Neural cell (in vitro differentiated cells): ENCODE measurements at regions not wholly inside any gene's neighbourhood (a gene's known extent, or its start where the extent isn't known, plus 50 kb on each side); places are given as distances from the start of the nearest gene placed in this dataset.

ENCODE experiments used
- H2AFZ ChIP-seq: fragments of 200-600, 300-800 bp; sonication (generic), shearing (Covaris generic); 2 replicates; pipeline ENCODE4 v1.6.0; 2014; ENCODE audit warnings: low read depth, mild to moderate bottlenecking, antibody characterized with exemption, low read length, moderate library complexity
- H3F3A ChIP-seq: fragments of 200-600 bp; shearing (Covaris generic); 2 replicates; pipeline ENCODE4 v1.6.1; 2016; ENCODE audit warnings: mild to moderate bottlenecking, moderate library complexity, mixed read lengths, antibody characterized with exemption, low read length; ENCODE audit not compliant: insufficient read depth, poor library complexity, severe bottlenecking
- H3K27ac ChIP-seq: fragments of 200-600, 300-800 bp; sonication (generic), shearing (Covaris generic); 2 replicates; pipeline ENCODE4 v1.5.1; 2014; ENCODE audit warnings: mild to moderate bottlenecking, low read length, moderate library complexity
- H3K27me3 ChIP-seq: fragments of 300-800, 200-600 bp; sonication (generic), shearing (Covaris generic); 2 replicates; pipeline ENCODE4 v1.6.0; 2014; ENCODE audit warnings: mild to moderate bottlenecking, low read depth, low read length, moderate library complexity; ENCODE audit not compliant: insufficient read depth
- H3K36me3 ChIP-seq: fragments of 300-800, 200-600 bp; sonication (generic), shearing (Covaris generic); 2 replicates; pipeline ENCODE4 v1.5.1; 2014; ENCODE audit warnings: mild to moderate bottlenecking, antibody characterized with exemption, low read length, moderate library complexity; ENCODE audit not compliant: insufficient read depth
- H3K4me2 ChIP-seq: fragments of 300-800, 200-600 bp; sonication (generic), shearing (Covaris generic); 2 replicates; pipeline ENCODE4 v1.6.0; 2014; ENCODE audit warnings: mild to moderate bottlenecking, low read length
- H3K4me3 ChIP-seq: fragments of 300-800, 200-600 bp; sonication (generic), shearing (Covaris generic); 2 replicates; pipeline ENCODE4 v1.5.1; 2014; ENCODE audit warnings: mild to moderate bottlenecking, low read length, moderate library complexity
- H3K79me2 ChIP-seq: fragments of 200-600 bp; shearing (Covaris generic); replicated peaks from 2 replicates; pipeline ENCODE4 v1.6.0; 2014; ENCODE audit warnings: mild to moderate bottlenecking, low read length, moderate library complexity; ENCODE audit not compliant: insufficient read depth
- H3K9ac ChIP-seq: fragments of 300-800, 200-600 bp; sonication (generic), shearing (Covaris generic); 2 replicates; pipeline ENCODE4 v1.6.1; 2016; ENCODE audit warnings: mild to moderate bottlenecking, low read length, mixed read lengths
- H3K9me2 ChIP-seq: fragments of 200-600 bp; shearing (Covaris generic); 2 replicates; pipeline ENCODE4 v1.6.1; 2016; ENCODE audit warnings: mild to moderate bottlenecking, low read length, mixed read lengths; ENCODE audit not compliant: insufficient read depth
- H3K9me3 ChIP-seq: fragments of 200-600, 300-800 bp; sonication (generic), shearing (Covaris generic); 2 replicates; pipeline ENCODE4 v1.6.1; 2016; ENCODE audit warnings: mild to moderate bottlenecking, mixed run types, low read length, moderate library complexity, mixed read lengths
- H4K20me1 ChIP-seq: fragments of 200-600 bp; shearing (Covaris generic); 2 replicates; pipeline ENCODE4 v1.6.1; 2016; ENCODE audit warnings: mild to moderate bottlenecking, mixed run types; ENCODE audit not compliant: insufficient read depth
- CTCF ChIP-seq: fragments of 450-650 bp; IDR thresholded peaks from 2 replicates; pipeline ENCODE4 v1.5.1; 2014; ENCODE audit warnings: antibody characterized with exemption, mild to moderate bottlenecking, moderate library complexity; ENCODE audit not compliant: poor library complexity, severe bottlenecking
- EP300 ChIP-seq: fragments of 450-650 bp; conservative IDR thresholded peaks from 2 replicates; pipeline ENCODE4 v1.6.1; 2014; ENCODE audit warnings: antibody characterized with exemption, mild to moderate bottlenecking, moderate library complexity; ENCODE audit not compliant: poor library complexity, severe bottlenecking
- EZH2 ChIP-seq: fragments of 200-600, 300-800 bp; shearing (Covaris generic), sonication (generic); IDR thresholded peaks from 2 replicates; pipeline ENCODE4 v1.6.1; 2014; ENCODE audit warnings: antibody characterized with exemption, low read length, borderline replicate concordance, mild to moderate bottlenecking; ENCODE audit not compliant: insufficient read depth, poor library complexity, severe bottlenecking
- MXI1 ChIP-seq: fragments of 450-650 bp; conservative IDR thresholded peaks from 2 replicates; pipeline ENCODE4 v1.6.1; 2014; ENCODE audit warnings: antibody characterized with exemption, mild to moderate bottlenecking; ENCODE audit not compliant: poor library complexity, severe bottlenecking
- POLR2AphosphoS5 ChIP-seq: IDR thresholded peaks from 2 replicates; pipeline ENCODE4 v1.6.1; 2012
- RAD21 ChIP-seq: fragments of 450-650 bp; conservative IDR thresholded peaks from 2 replicates; pipeline ENCODE4 v1.6.1; 2014; ENCODE audit warnings: antibody characterized with exemption, mild to moderate bottlenecking, moderate library complexity
- REST ChIP-seq: IDR thresholded peaks from 2 replicates; pipeline ENCODE4 v1.6.1; 2012; ENCODE audit warnings: borderline replicate concordance
- SMC3 ChIP-seq: fragments of 450-650 bp; conservative IDR thresholded peaks from 2 replicates; pipeline ENCODE4 v1.6.1; 2014; ENCODE audit warnings: antibody characterized with exemption, mild to moderate bottlenecking, moderate library complexity; ENCODE audit not compliant: poor library complexity
- TAF1 ChIP-seq: IDR thresholded peaks from 2 replicates; pipeline ENCODE4 v1.6.1; 2012; ENCODE audit warnings: low read depth

GRCh38 chr1:56153276-56153675, 426.1 kb downstream of the PLPP3 start:
- Histone ChIP-seq H3K9ac (no peak overlapping the region), H3K27me3 (no peaks in the 10 kb centered on the region), H3K79me2 (no peaks in the 10 kb centered on the region), H3F3A (no peaks in the 10 kb centered on the region), H3K9me2 (no peaks in the 10 kb centered on the region), H4K20me1 (no peaks in the 10 kb centered on the region), H2AFZ (no peak overlapping the region), H3K4me2 (no peak overlapping the region), H3K36me3 (no peaks in the 10 kb centered on the region), H3K4me3 (no peak overlapping the region), H3K9me3 (no peaks in the 10 kb centered on the region), H3K27ac (no peak overlapping the region)
- TF ChIP-seq CTCF (no peak), RAD21 (no peak), TAF1 (no peak), REST (no peak), EZH2 (no peak), MXI1 (no peak), SMC3 (no peak), EP300 (no peak), POLR2AphosphoS5 (no peak)

- H3K79me2 ChIP-seq, result no peaks in the 10 kb centered on the region
- H3K9me2 ChIP-seq, result no peaks in the 10 kb centered on the region
- H3K4me3 ChIP-seq, result no peak overlapping the region
- no peaks in the 10 kb centered on the region for H4K20me1 ChIP-seq
- H3K27ac ChIP-seq, result no peak overlapping the region
- H3F3A ChIP-seq, result no peaks in the 10 kb centered on the region
- no peaks in the 10 kb centered on the region for H3K36me3 ChIP-seq
- H2AFZ ChIP-seq, result no peak overlapping the region
- no peaks in the 10 kb centered on the region for H3K27me3 ChIP-seq
- no peak overlapping the region for H3K9ac ChIP-seq
- H3K4me2 ChIP-seq, result no peak overlapping the region
- no peaks in the 10 kb centered on the region for H3K9me3 ChIP-seq
- no peak for TF ChIP-seq MXI1
- TF ChIP-seq TAF1, result no peak
- TF ChIP-seq POLR2AphosphoS5, result no peak
- TF ChIP-seq SMC3, result no peak
- TF ChIP-seq REST, result no peak
- TF ChIP-seq EP300, result no peak
- no peak for TF ChIP-seq RAD21
- TF ChIP-seq CTCF, result no peak
- TF ChIP-seq EZH2, result no peak
These were observed 426.7 kb downstream of the PLPP3 start for GRCh38 chr1:56152635-56153034.
